Trophoblast cell (in vitro differentiated cells and primary cell): ENCODE measurements at regions not wholly inside any gene's neighbourhood (a gene's known extent, or its start where the extent isn't known, plus 50 kb on each side); places are given as distances from the start of the nearest gene placed in this dataset.

ENCODE experiments used
- DNase-seq, 2 donors: peaks; one replicate each; pipeline ENCODE4 v3.0.0-alpha.2; 2016
- H2AFZ ChIP-seq: 2 replicates; pipeline ENCODE4 v1.6.1; 2013; ENCODE audit warnings: low read length, moderate library complexity, mild to moderate bottlenecking; ENCODE audit not compliant: insufficient read depth, poor library complexity
- H2AK5ac ChIP-seq: 2 replicates; pipeline ENCODE4 v1.6.1; 2013; ENCODE audit warnings: mild to moderate bottlenecking, low read length
- H2BK120ac ChIP-seq: 2 replicates; pipeline ENCODE4 v1.6.1; 2013; ENCODE audit warnings: low read length, mild to moderate bottlenecking, moderate library complexity; ENCODE audit not compliant: insufficient read depth, poor library complexity
- H2BK12ac ChIP-seq: 2 replicates; pipeline ENCODE4 v1.6.1; 2013; ENCODE audit warnings: mild to moderate bottlenecking, low read length, moderate library complexity
- H2BK5ac ChIP-seq: 2 replicates; pipeline ENCODE4 v1.6.1; 2013; ENCODE audit warnings: low read length, low read depth, moderate library complexity, mild to moderate bottlenecking; ENCODE audit not compliant: poor library complexity
- H3K14ac ChIP-seq: 2 replicates; pipeline ENCODE4 v1.6.1; 2013; ENCODE audit warnings: mild to moderate bottlenecking, low read length
- H3K18ac ChIP-seq: 2 replicates; pipeline ENCODE4 v1.6.1; 2013; ENCODE audit warnings: mild to moderate bottlenecking, low read length
- H3K23ac ChIP-seq: 2 replicates; pipeline ENCODE4 v1.6.1; 2013; ENCODE audit warnings: low read length
- H3K27ac ChIP-seq: 2 replicates; pipeline ENCODE4 v1.5.1; 2013; ENCODE audit warnings: low read depth, mild to moderate bottlenecking, inconsistent platforms, low read length, moderate library complexity
- H3K27me3 ChIP-seq: 2 replicates; pipeline ENCODE4 v1.6.1; 2013; ENCODE audit warnings: inconsistent platforms, mild to moderate bottlenecking, low read length, moderate library complexity; ENCODE audit not compliant: insufficient read depth
- H3K36me3 ChIP-seq, 2 experiments: 1 replicate in 1 of 2; 2 replicates in 1 of 2; pipeline ENCODE4 v1.6.1; 2013; ENCODE audit warnings: low read length in 2 of 2, mild to moderate bottlenecking in 2 of 2, moderate library complexity in 1 of 2; ENCODE audit not compliant: insufficient read depth in 2 of 2, control insufficient read depth in 1 of 2
- H3K4ac ChIP-seq: 2 replicates; pipeline ENCODE4 v1.6.1; 2013; ENCODE audit warnings: low read depth, mild to moderate bottlenecking, low read length, moderate library complexity
- H3K4me1 ChIP-seq, 2 experiments: 1 replicate in 1 of 2; 2 replicates in 1 of 2; pipeline ENCODE4 v1.6.1; 2013; ENCODE audit warnings: low read length in 2 of 2, mild to moderate bottlenecking in 2 of 2, moderate library complexity in 1 of 2; ENCODE audit not compliant: insufficient read depth in 2 of 2, control insufficient read depth in 1 of 2
- H3K4me2 ChIP-seq: 2 replicates; pipeline ENCODE4 v1.6.1; 2013; ENCODE audit warnings: inconsistent platforms, mild to moderate bottlenecking, low read length, moderate library complexity
- H3K4me3 ChIP-seq: 2 replicates; pipeline ENCODE4 v1.5.1; 2013; ENCODE audit warnings: mild to moderate bottlenecking, low read depth, low read length, inconsistent platforms
- H3K79me1 ChIP-seq: one replicate; pipeline ENCODE4 v1.6.1; 2013; ENCODE audit warnings: low read length
- H3K79me2 ChIP-seq: 2 replicates; pipeline ENCODE4 v1.6.1; 2013; ENCODE audit warnings: low read length, mild to moderate bottlenecking; ENCODE audit not compliant: control insufficient read depth, insufficient read depth, poor library complexity
- H3K9ac ChIP-seq: 2 replicates; pipeline ENCODE4 v1.6.1; 2013; ENCODE audit warnings: mild to moderate bottlenecking, low read length
- H3K9me3 ChIP-seq: 2 replicates; pipeline ENCODE4 v1.6.1; 2013; ENCODE audit warnings: low read depth, mild to moderate bottlenecking, control low read depth, inconsistent platforms, low read length; ENCODE audit not compliant: insufficient read depth
- H4K12ac ChIP-seq: 2 replicates; pipeline ENCODE4 v1.6.1; 2013; ENCODE audit warnings: low read depth, mild to moderate bottlenecking, low read length, moderate library complexity
- H4K8ac ChIP-seq: 2 replicates; pipeline ENCODE4 v1.6.1; 2013; ENCODE audit warnings: low read depth, mild to moderate bottlenecking, low read length, moderate library complexity
- H4K91ac ChIP-seq: one replicate; pipeline ENCODE4 v1.6.1; 2013; ENCODE audit warnings: low read depth, mild to moderate bottlenecking, low read length, moderate library complexity
- WGBS: extraction: QIAGEN DNeasy Blood & Tissue Kit; methylation state at CpG from one replicate; pipeline ENCODE4 v1.1.7; 2013; ENCODE audit warnings: missing lambda C conversion rate; ENCODE audit not compliant: insufficient read length, insufficient coverage; ENCODE audit errors: extremely low coverage; 5-methylcytosine and 5-hydroxymethylcytosine counted together

- Histone ChIP-seq H3K14ac (no peak overlapping the region), H2BK12ac (no peak overlapping the region), H3K4me1 (no peaks in the 10 kb centered on the region), H3K27ac (no peak overlapping the region), H2AK5ac (no peak overlapping the region), H3K9ac (no peak overlapping the region), H3K4ac (no peak overlapping the region), H4K91ac (no peak overlapping the region), H3K18ac (no peak overlapping the region), H3K4me3 (no peak overlapping the region), H2BK120ac (no peak overlapping the region), H4K8ac (no peak overlapping the region), H3K9me3 (no peaks in the 10 kb centered on the region), H3K27me3 (no peaks in the 10 kb centered on the region), H2BK5ac (no peak overlapping the region), H3K79me1 (no peaks in the 10 kb centered on the region), H3K79me2 (no peaks in the 10 kb centered on the region), H2AFZ (no peak overlapping the region), H3K36me3 (no peaks in the 10 kb centered on the region), H3K4me2 (no peak overlapping the region), H4K12ac (no peak overlapping the region), H3K23ac (no peak overlapping the region)
- no CpG with 5 or more reads among the region's 2 CpGs for WGBS
- DNase-seq: no peak
Measured at GRCh38 chr4:120175272-120175671, 108.6 kb upstream of the MAD2L1 start.

DNA sequence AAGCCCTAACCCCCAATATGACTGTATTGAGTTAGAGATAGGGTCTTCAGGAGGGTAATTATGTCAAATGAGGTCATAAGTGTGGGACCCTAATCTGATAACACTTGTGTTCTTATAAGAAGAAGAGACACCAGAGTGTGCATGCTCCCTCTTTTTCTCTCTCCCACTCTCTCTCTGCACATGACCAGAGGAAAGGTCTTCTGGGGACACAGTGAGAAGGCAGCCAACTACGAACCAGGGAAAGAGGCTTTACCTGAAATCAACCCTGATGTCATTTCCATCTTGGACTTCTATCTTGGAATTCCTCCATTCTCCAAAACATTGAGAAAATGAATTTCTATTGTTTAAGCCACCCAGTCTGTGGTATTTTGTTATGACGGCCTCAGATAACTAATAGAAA, 97.2 kb upstream of the MAD2L1 start:
- no peak overlapping the region for H2BK5ac ChIP-seq
- H3K9me3 ChIP-seq: no peaks in the 10 kb centered on the region
- H3K27ac ChIP-seq: no peak overlapping the region
- H3K9ac ChIP-seq: no peak overlapping the region
- no peaks in the 10 kb centered on the region for H3K79me1 ChIP-seq
- no peak overlapping the region for H3K14ac ChIP-seq
- no peak overlapping the region for H4K12ac ChIP-seq
- WGBS: no CpG with 5 or more reads among the region's 2 CpGs
- H3K4me3 ChIP-seq: no peak overlapping the region
- H3K18ac ChIP-seq: no peak overlapping the region
- no peak overlapping the region for H4K91ac ChIP-seq
- H3K4me1 ChIP-seq: no peaks in the 10 kb centered on the region
- no peaks in the 10 kb centered on the region for H3K79me2 ChIP-seq
- no peaks in the 10 kb centered on the region for H3K27me3 ChIP-seq
- no peak overlapping the region for H3K4me2 ChIP-seq
- no peaks in the 10 kb centered on the region for H3K36me3 ChIP-seq
- H2BK120ac ChIP-seq: no peak overlapping the region
- H3K4ac ChIP-seq: no peak overlapping the region
- no peak overlapping the region for H3K23ac ChIP-seq
- H2AK5ac ChIP-seq: no peak overlapping the region
- DNase-seq: no peak
- H2AFZ ChIP-seq: no peak overlapping the region
- H4K8ac ChIP-seq: no peak overlapping the region
- no peak overlapping the region for H2BK12ac ChIP-seq

GRCh38 chr4:120158841-120159463, 92.3 kb upstream of the MAD2L1 start:
- no peak overlapping the region for H4K8ac ChIP-seq
- no peaks in the 10 kb centered on the region for H3K9me3 ChIP-seq
- no peak overlapping the region for H3K18ac ChIP-seq
- no peak overlapping the region for H3K4me2 ChIP-seq
- DNase-seq: no peak
- H3K14ac ChIP-seq: no peak overlapping the region
- H3K79me2 ChIP-seq: no peaks in the 10 kb centered on the region
- no peak overlapping the region for H3K23ac ChIP-seq
- no peak overlapping the region for H3K9ac ChIP-seq
- H4K12ac ChIP-seq: no peak overlapping the region
- H3K4me1 ChIP-seq: no peaks in the 10 kb centered on the region
- no peak overlapping the region for H2BK5ac ChIP-seq
- no peaks in the 10 kb centered on the region for H3K79me1 ChIP-seq
- no peak overlapping the region for H3K4me3 ChIP-seq
- no peak overlapping the region for H2BK12ac ChIP-seq
- H3K36me3 ChIP-seq: no peaks in the 10 kb centered on the region
- no peak overlapping the region for H3K4ac ChIP-seq
- no peak overlapping the region for H2AFZ ChIP-seq
- no peak overlapping the region for H2AK5ac ChIP-seq
- WGBS: no CpG with 5 or more reads among the region's 3 CpGs
- no peak overlapping the region for H3K27ac ChIP-seq
- no peak overlapping the region for H2BK120ac ChIP-seq
- no peak overlapping the region for H4K91ac ChIP-seq
- H3K27me3 ChIP-seq: no peaks in the 10 kb centered on the region

GRCh38 chr4:120158046-120158445, 91.4 kb upstream of the MAD2L1 start:
- Histone ChIP-seq H2AK5ac (no peak overlapping the region), H2AFZ (no peak overlapping the region), H4K12ac (no peak overlapping the region), H3K23ac (no peak overlapping the region), H3K18ac (no peak overlapping the region), H3K9me3 (no peaks in the 10 kb centered on the region), H3K79me1 (no peaks in the 10 kb centered on the region), H3K36me3 (no peaks in the 10 kb centered on the region), H3K27me3 (no peaks in the 10 kb centered on the region), H3K4me3 (no peak overlapping the region), H3K4me2 (no peak overlapping the region), H3K4ac (no peak overlapping the region), H4K91ac (no peak overlapping the region), H2BK5ac (no peak overlapping the region), H2BK12ac (no peak overlapping the region), H3K9ac (no peak overlapping the region), H3K4me1 (no peaks in the 10 kb centered on the region), H3K79me2 (no peaks in the 10 kb centered on the region), H3K27ac (no peak overlapping the region), H3K14ac (no peak overlapping the region), H2BK120ac (no peak overlapping the region), H4K8ac (no peak overlapping the region)
- no CpG with 5 or more reads among the region's 2 CpGs for WGBS
- DNase-seq: no peak
